CD4-positive, alpha-beta T cell treated with Interleukin-10 for 1 hour (primary cell): ENCODE measurements at regions not wholly inside any gene's neighbourhood (a gene's known extent, or its start where the extent isn't known, plus 50 kb on each side); places are given as distances from the start of the nearest gene placed in this dataset.

Source experiments
- DNase-seq: peaks from one replicate; pipeline ENCODE4 v3.0.0-alpha.2; 2020

DNA sequence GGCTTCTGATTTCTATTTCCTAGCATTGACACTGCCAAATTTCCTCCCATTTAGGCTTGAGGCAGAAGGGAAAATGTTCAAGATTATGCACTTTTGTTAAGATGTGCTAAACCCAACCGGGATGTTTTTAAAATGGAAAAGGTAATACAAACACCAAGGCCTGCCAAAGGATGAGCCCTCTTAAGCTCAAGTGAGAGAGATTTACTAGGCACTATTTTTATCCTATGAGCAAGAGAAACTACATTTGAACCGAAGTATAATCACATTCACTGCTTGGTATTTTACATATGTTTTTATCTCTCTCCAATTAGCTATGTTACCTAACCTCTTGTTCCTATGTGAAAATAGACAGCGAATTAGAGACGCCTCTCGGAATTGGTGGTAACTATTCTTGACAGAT lies 295.8 kb downstream of the GABRB3 start:
- DNase-seq = no peak

DNA sequence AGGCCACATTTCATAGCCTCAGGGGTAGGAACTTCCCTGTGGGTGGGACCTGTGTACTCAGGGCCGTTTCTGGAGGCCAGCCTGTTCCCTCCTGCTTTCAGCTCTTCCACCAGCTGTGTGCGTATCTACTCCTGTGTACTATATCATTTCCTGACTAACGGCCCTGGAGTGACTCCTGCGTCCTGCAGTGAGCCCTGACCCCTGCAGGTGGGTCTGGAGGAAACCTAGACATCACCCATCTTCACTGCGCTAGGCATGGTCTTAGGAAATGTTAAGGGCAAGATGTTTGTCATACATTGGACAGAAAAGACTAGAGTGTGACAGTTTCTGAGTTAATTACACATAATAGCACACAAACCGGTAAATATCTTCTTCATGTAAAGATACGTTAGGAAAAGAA lies 297.3 kb downstream of the GABRB3 start:
- no peak for DNase-seq

- DNase-seq = no peak
Observed at GRCh38 chr15:26472661-26473060, 300.2 kb downstream of the GABRB3 start.

GRCh38 chr15:26461847-26462608 lies 310.8 kb downstream of the GABRB3 start:
- DNase-seq = no peak

- DNase-seq = no peak
Observed at GRCh38 chr15:26460165-26460564, 312.7 kb downstream of the GABRB3 start.

GRCh38 chr15:26455828-26456227 lies 317.0 kb downstream of the GABRB3 start:
- no peak for DNase-seq

- no peak for DNase-seq
Observed at GRCh38 chr15:26453914-26454313, 319.0 kb downstream of the GABRB3 start.

DNA sequence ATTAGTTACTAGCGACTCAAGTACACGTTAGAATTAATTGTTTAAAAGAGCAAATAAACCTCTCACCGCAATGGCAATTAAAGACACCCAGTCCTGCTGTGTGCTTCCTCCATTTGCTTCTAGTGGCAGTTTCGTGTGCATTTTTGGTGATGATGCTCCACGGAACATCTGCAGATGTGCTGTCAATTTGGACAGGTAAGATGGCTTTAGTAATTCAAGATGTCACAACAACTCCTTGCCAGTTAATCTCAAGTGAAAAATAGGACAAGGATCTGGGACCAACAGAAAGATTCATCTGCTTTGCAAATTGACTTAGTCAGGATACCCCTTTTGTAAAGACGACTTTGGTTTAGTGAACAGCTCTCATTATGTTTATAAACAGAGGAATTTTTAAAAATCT lies 320.9 kb downstream of the GABRB3 start:
- DNase-seq = no peak

DNA sequence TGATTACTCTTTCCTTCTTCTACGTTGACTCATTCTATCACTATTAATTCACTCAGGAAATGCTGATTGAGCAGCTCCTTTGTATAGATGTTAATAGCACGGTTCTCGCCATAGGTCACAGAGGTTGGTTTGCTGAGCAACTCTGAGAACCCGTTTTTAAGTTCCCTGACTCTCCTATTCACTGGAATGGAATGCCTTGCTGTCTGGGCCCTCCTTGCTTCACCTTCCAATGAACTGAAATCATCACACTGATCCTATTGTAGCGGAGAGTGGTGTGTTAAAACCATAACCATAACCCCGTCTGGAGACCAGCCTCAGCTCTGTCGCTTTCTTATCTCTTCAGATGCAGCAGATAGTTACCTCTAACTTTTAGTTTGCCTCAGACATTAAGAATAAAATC lies 323.6 kb downstream of the GABRB3 start:
- DNase-seq = no peak

DNA sequence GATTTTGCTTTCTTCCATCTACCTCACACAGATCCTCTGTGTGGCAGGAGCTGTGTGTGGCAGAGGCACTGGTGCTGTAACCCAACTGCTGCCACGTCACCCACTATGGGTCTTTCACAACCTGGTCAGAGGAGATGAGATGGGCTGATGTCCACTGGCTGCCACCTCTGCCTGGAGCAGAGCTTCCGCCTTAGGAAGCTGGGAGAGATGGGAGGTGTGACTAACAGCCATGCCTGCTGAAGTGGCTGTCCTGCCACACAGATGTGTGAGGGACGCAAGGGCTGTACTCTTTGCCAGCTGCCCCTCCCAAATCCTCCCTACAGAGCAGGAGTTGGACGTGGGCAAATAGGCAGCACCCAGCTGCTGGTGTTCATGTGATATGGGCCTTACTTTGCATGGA lies 329.5 kb downstream of the GABRB3 start:
- DNase-seq = no peak

DNA sequence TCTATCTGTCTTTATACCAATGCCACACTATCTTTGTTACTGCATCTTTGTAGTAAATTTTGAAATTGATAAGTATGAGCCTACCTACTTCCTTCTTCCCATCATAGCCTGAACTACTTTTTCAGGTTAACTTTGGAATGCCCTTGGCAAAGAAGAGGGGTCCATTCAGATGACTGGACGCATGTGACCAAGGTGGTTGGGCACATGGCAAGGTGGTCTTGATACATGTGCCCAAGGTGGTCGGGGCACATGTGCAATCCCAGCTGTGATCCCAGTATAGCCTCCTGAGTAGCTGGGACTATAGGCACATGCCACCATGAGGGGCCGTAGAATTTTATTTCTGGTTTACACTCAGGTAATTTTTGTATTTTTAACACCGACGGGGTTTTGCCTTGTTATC lies 330.2 kb downstream of the GABRB3 start:
- DNase-seq = no peak

- DNase-seq = no peak
Observed at GRCh38 chr15:26439681-26440080, 333.2 kb downstream of the GABRB3 start.

DNA sequence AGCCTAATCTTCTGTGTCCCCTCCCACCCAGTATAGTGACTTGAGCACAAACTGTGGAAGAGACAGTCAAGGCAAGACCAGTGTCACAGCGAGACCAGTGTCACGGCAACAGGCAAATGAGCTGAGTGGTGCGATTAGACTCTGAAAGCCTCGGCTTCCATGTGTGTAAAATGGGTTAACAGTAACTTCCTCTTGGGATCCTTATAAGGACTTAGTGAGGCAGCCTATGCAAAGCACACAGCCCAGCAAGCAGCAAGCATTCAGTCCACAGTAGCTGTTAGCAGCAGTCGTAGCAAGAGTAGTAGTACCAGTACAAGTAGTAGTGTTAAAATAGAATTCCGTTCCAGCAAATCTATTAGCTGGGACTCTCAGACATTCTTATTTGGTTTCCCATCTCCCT lies 334.1 kb downstream of the GABRB3 start:
- DNase-seq = no peak

- no peak for DNase-seq
Observed at GRCh38 chr15:26438316-26438715, 334.6 kb downstream of the GABRB3 start.

- DNase-seq = no peak
Observed at GRCh38 chr15:26433818-26434217, 339.0 kb downstream of the GABRB3 start.

- DNase-seq = no peak
Observed at GRCh38 chr15:26433060-26433459, 339.8 kb downstream of the GABRB3 start.

DNA sequence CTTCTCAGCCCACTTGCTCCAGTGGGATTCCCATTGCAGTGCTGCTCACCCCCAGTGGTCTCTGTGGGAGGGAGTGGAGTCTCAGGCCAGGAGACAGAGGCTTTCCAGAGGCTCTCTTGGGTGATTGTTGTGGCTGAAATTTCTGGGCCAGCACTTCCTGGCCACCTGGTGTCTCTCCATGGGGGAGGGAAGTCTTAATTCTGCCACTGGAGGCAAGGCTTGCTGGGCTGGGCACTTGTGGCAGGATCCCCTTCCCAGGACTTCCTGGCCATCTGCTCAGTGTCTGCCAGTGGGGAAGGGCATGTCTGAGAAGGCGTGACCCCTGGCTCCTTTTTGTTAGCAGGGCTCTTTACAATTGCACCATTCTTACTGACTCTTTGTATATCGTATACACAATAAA lies 351.8 kb downstream of the GABRB3 start:
- no peak for DNase-seq

DNA sequence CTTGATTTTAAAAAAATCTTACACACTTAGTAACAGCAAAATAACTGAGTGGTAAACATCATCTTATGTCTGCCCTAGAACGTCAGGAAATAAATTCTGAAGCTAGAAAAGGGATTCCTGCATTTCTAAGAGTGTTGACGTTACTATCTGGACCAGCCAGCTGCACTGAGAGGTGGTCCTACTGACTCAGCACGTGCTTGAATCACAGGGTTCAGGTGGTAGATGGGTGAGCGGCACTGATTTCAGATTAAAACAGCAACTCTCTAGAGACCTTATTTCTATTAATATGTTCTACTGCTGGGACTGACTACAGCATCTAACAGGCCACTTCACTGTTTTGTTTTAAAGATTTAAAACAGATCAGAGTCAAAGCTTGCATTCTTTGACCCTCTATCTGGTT lies 377.2 kb downstream of the GABRB3 start:
- no peak for DNase-seq

GRCh38 chr15:26394801-26395200 lies 378.1 kb downstream of the GABRB3 start:
- DNase-seq = no peak

DNA sequence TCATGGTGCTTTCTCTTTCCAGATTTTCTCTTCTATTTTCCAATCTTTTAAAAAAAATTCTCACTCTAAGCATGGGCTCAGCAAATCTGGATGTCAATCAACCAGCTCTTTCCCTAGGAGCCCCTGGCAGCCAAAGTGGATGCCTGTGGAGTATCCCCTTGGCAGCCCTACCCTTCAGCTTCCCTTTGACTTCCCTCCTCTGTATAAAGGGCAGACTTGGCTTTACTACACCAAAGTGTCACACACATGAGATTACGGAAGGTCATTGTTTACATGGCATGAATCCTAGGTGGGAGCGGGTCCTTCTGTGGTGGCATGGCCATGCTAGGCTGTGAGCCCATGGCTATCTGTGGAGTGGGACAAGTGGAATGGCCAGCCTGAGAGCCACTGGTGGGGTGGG lies 379.9 kb downstream of the GABRB3 start:
- no peak for DNase-seq

DNA sequence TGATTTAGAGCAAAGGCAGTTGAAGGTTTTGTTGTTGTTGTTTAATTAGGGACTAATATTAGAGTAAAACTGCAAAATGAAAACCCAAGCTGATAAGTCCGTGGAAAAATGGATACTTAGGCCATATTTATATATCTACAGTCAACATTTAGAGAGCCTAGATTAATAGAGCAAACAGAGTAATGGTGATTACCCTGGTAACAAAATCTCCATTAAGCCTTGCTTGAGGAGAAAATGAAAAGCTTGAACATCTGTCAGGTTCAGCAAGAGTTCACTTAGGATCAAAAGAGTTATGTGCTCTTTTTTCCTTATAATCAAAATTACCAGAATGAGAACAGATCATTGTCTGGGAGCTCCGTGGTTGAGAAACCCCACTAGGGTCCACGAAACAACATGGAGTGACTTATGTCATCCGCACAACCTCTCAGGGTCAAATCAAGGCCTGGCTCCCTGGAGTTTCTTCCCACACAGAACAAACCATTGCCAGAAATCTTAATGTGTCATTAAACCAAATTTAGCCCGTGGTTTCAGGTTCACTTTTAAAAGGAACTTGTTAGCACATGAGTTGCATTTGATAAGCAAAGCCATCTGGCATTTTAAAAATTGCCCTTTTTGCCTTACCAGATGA lies 381.2 kb downstream of the GABRB3 start:
- DNase-seq = no peak

DNA sequence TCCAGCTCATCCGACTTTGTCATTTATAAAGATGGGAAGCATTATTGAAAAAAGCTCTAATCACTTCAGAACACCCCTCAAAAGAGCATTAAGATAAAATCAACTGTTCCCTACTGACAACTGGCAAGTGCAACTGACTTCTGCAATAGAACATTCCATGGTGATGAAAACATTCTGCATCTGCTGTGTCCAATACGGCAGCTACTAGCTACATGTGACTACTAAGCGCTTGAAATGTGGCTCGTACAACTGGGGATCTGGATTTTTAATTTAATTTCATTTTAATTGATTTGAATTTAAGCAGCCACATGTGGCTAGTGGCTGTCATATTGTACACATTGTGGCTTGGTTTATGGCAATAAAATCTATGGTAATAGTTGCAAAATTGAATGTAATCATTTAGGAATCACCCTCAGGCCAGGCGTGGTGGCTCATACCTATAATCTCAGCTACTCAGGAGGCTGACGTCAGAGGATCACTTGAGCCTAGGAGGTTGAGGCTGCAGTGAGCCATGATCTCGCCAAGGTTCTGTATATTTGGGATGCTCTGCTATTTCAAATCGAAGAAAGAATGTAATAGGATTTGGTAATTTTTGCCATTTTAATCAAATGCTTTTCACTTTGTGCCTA lies 390.3 kb downstream of the GABRB3 start:
- DNase-seq = no peak

DNA sequence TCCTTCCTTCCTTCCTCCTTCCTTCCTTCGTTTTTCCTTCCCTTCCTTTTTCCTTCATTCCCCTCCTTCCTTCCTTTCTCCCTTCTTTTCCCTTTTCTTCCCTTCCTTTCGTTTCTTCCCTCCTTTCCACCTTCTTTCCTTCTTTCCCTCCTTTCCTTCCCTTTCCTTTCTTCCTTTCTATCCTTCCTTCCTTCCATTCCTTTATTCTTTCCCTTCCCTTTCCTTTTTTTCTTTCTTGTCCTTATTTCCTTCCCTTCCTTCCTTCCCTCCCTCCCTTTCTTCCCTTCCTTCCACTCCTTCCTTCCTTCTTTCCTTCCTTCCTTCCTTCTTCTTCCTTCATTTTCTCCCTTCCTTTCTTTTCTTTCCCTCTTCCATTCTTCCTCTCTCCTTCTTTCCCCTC lies 394.6 kb downstream of the GABRB3 start:
- DNase-seq = no peak

- DNase-seq = no peak
Observed at GRCh38 chr15:26376243-26376642, 396.6 kb downstream of the GABRB3 start.
